ENCODE measurements at regions not wholly inside any gene's neighbourhood (a gene's known extent, or its start where the extent isn't known, plus 50 kb on each side); places are given as distances from the start of the nearest gene placed in this dataset.

GRCh38 chr17:79438546-79439334, 172.1 kb downstream of the RBFOX3 start:
- TF ChIP-seq POLR2A (IDR thresholded peaks at IDR 0.05), result no peak
- no peak for TF ChIP-seq EP300 (IDR thresholded peaks at IDR 0.05)
- TF ChIP-seq CTCF (IDR thresholded peaks at IDR 0.05), result no peak

All from tibial nerve (tissue), 4 donors.